HG02852 (cell line): ENCODE measurements at regions not wholly inside any gene's neighbourhood (a gene's known extent, or its start where the extent isn't known, plus 50 kb on each side); places are given as distances from the start of the nearest gene placed in this dataset.
A peak's percentile ranks its signal among the peaks of the same experiment; 100 is the strongest.

ENCODE experiments used
- ATAC-seq: cut with Tn5 transposase; IDR thresholded peaks from one replicate; pipeline ENCODE4 v1.9.1; 2021; ENCODE audit warnings: mild to moderate bottlenecking, moderate library complexity; ENCODE audit not compliant: unreplicated experiment

DNA sequence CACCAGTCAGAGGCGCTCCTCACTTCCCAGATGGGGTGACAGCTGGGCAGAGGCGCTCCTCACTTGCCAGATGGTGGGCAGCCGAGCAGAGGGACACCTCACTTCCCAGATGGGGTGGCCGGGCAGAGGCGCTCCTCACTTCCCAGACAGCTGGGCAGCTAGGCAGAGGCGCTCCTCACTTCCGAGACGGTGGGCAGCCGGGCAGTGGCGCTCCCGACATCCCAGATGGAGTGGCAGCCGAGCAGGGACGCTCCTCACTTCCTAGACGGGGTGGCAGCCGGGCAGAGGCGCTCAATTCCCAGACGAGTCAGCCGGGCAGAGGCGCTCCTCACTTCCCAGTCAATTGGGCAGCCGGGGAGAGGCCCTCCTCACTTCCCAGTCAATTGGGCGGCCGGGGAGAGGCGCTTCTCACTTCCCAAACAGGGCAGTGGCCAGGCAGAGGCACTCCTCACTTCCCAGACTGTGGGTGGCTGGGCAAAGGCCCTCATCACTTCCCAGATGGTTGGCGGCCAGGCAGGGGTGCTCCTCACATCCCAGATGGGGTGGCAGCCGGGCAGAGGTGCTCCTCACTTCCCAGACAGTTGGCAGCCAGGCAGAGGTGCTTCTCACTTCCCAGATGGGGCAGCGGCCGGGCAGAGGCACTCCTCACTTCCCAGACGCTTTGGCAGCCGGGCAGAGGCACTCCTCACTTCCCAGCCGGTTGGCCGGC is 143.8 kb upstream of the ARID2 start:
- ATAC-seq: no peak

DNA sequence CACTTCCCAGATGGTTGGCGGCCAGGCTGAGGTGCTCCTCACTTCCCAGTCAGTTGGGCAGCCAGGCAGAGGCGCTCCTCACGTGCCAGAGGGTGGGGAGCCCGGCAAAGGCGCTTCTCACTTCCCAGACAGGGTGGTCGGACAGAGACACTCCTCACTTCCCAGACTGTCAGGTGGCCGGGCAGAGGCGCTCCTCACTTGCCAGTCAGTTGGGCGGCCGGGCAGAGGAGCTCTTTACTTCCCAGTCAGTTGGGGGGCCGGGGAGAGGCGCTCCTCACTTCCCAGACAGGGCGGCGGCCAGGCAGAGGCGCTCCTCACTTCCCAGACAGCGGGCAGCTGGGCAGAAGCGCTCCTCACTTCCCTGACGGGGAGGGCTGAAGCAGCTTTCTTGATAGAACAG is 143.0 kb upstream of the ARID2 start:
- no peak for ATAC-seq

DNA sequence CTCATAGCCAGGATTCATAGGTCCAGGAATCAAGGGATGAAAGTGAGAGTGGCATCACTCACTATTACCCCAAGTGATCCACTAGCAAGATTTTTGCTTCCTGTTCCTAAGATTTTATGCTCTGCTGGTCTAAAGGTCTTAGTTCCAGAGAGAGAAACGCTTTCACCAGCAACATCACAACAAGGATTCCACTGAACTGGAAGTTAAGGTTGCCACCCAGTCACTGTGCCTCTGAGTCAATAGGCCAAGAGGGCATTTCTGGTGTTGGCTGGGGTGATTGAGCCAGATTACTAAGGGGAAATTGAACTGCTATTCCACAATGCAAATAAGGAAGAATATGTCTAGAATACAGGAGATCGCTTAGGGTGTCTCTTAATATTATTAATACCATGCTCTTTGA is 142.5 kb upstream of the ARID2 start:
- no peak for ATAC-seq

DNA sequence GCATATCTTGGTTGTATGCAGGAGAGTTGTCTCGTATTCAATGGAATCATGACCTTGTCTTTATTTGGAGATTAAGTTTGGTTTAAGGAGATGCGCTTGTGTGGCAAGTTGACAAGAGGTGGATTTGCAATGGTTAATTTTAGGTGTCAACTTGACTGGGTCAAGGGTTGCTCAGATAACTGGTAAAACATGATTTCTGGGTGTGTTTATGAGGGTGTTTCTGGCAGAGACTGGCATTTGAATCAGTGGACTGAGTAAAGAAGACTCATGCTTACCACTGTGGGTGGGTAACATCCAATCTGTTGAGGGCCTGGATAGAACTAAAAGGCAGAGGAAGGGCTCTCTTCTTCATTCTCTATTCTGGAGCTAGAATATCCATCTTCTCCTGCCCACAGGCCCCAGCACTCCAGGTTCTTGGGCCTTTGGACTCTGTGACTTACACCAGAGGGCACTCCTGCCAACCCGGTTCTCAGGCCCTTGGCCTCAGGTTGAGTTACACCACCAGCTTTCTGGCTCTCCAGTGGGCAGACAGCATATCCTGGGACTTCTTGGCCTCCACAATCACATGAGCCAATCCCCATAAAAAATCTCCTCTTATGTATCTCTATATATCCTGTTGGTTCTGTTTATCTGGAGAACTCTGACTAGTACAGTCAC is 141.5 kb upstream of the ARID2 start:
- no peak for ATAC-seq

DNA sequence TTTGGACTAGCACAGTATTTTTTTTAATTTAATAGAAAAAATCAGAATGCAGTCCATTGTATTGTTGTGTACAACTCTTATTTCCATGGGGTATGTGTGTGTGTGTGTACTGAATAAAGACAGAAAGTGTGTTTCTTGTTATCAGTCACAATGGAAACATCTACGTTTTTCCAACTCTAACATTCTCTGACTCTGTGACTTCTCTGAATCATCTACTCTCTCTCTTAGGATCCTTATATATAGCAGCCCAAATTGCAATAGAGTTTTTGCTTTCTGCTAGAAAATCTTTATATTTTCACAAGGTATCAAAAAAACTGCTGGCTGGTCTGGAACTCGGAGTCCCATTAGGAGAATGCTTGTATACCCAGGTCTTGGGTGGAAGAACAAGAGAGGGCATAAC is 138.9 kb upstream of the ARID2 start:
- no peak for ATAC-seq

DNA sequence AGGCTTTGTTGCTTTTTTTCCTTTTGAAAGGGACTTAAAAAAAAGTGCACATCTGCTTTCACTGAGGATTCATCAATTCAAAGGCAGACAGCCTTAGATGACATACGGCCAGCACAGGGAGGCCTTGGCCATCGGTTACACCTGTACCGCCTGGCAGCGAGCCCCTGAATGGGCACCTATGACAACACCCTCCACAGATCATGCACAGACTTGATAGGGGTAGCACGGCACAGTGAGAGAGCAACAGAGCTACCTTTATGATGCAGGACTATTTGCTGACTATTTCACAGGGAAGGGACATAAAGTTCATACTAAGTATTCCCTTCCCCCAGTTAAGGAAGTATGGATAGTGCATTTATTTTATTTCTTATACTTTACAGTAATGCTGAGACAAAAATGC is 137.9 kb upstream of the ARID2 start:
- ATAC-seq: no peak

DNA sequence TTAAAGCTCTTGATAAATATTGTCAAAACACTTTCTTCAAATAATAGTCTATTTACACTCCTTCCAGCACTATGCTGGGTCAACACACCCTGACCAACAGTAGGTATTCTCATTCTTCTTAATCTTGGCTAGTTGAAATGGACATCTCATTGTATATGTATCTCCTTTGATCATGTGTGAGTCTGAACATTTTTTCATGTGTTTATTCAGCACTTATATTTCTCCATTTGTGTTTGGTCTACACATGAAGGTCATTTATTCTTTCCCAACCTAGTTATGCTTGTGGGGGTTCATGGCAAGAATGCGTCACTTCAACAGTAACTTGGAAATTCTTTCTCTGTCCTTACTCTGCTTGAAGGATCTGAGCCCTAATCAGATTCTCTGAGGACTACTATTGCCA is 133.1 kb upstream of the ARID2 start:
- ATAC-seq: no peak

DNA sequence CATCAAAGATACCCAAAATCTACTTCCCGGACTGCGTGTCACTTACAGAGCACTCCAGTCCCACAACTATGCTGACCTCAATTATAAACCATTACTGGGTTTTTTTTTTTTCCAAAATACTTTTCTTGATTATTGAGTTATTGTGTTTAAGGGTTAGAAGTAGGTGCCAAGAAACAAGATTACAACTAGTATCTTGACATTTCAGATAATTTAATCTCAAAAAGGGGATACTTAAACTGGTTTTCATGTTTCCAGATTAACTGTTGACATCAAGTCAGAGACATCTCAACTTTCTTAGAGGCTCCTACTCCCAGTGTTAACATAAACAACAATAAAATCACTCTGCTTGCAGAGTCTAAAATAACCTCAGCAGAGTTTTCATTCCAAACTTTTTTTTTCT is 131.2 kb upstream of the ARID2 start:
- no peak for ATAC-seq

DNA sequence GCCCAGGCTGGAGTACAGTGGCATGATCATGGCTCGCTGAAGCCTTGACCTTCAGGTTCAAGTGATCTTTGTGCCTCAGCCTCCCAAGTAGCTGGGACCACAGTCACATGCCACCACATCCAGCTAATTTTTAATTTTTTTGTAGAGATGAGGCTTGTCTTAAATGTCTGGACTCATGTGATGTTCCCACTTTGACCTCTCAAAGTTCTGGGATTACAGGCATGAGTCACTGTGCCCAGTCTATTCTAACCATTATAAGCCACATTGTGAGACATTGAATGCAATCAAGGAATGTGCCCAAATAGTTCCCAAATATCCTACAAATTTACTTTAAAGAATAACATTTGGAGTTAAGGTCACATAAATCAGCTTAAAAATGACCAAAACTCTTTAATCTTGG is 130.7 kb upstream of the ARID2 start:
- ATAC-seq: no peak

DNA sequence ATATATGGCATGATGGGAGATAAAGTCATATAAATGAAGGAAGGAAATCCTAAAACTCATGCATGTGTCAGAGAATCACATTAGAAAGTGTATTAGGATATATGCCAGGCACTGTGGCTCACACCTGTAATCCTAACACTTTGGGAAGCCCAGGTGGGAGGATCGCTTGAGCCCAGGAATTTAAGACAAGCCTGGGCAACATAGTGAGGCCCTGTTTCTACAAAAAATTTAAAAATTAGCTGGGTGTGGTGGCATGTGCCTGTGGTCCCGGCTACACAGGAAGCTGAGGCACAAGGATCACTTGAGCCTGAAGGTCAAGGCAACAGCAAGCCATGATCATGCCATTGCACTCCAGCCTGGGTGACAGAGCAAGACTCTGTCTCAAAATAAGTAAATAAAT is 130.3 kb upstream of the ARID2 start:
- no peak for ATAC-seq

DNA sequence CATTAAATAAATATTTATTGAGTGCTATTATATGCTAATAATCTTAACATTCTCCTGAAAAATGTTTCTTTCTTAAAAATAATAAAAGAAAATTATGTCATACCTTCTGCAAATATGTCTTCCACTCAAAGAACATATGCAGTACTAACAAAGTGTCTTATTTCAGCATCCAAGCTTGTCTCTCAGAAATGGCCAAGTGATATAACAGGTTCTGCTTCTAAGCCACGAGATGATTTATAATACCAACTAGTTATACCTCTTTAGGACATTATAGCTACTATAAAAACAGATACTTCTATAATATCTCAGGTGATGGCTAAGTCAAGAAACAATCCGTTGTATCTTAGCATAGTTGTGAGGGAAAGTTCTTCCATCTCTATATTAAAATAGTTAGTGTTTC is 128.1 kb upstream of the ARID2 start:
- no peak for ATAC-seq

DNA sequence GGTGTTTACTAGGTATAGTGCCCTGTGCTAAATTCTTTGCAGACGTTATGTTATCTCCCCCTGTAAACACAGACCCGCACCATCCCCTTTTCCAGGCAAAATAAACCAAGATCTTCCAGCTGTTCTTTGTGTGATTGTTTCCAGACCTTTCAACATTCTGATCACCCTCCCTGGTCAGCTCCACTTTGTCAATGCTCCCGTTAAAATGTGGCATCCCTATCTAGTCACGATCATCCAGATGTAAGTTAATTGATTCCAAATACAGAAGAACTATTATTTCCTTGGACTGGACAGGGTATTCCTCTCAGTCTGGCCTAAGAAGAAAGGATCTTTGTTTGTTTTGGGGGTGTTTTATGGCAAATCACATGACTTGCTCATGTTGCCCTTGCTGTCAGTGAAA is 127.6 kb upstream of the ARID2 start:
- ATAC-seq: no peak

DNA sequence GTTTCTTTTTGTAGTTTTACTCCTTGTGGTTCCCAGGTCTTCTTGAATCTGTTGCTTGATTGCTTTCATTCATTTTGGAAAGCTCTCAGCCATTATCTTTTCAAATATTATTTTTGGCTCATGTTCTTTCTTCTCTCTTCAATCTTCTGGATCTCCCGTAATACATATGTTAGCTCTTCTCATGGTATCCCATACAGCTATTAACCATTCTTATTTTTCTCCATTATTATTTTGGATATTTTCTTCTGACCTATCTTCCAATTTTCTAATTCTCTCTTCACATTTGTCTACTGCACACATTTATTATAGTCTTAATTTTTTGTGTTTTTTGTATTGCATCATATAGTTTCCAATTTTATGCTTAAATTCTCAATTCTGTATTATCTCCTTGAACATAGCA is 123.9 kb upstream of the ARID2 start:
- ATAC-seq: no peak

DNA sequence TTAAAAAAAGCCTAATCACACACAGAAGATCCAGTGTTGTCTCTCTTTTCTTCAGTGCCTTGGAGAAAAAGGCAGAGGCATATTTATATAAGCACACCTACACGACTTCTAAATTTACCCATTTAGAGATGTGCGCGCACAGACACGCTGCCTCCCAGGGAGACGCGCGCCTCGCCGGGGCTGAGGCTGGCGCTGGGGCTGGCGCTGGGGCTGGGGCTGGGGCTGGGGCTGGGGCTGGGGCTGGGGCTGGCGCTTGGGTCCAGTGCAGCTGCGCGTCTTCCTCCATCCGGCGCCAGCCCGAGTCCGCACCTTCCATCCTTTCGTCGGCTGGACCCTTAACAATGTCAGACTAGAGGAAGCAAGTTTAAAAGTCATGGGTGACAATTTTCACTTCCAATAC is 118.4 kb upstream of the ARID2 start:
- ATAC-seq: peak; percentile 64

DNA sequence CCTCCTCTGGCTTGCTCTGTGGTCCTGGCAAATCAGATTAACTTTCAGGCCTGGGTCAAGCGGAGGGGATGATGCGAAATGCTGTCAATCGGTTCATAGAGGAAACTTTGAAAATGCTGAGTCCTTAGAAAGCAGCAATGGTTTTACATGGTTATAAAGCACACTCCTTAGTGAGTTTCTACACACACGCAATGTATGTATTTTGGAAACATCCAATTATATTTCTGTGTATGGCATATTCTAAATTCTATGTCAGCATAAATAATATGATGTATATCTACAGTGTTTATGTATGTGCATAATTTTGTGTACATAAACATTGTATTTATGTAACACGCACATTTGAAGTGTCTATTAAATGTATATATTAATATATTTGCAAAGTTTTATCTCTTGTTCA is 118.0 kb upstream of the ARID2 start:
- ATAC-seq: no peak

DNA sequence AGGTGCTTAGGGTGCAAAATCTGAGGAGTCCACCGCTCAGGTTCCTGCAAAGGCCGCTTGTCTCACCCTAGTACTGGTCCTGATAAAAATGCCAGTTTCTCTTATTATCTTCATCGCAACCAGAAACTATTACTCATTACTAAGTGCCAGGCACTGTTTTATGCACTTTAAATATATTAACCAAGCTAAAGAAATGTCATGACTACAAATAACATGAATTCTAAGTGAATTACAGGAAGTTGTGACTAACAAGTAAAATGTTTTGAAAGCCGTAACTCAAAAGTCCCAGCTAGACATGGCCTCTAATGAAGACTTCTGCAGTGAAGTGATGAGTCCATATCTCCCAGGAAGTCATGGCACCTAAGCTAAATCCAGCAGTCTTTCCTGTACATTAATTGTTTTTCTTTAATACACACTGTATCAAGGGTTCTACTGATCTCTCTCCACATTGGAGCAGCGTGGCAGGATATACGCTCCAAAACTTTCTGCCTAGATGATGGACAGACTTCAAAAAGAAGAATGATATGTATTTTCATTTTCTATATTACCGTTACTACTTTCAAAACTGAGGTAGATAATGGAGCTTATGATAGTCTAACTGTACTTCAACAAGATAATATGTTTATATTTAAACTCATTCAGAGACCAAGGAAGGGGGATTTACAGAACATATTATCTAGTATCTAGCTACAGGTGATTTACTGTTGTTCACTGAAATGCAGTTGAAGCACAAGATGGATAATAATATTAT is 117.3 kb upstream of the ARID2 start:
- no peak for ATAC-seq

DNA sequence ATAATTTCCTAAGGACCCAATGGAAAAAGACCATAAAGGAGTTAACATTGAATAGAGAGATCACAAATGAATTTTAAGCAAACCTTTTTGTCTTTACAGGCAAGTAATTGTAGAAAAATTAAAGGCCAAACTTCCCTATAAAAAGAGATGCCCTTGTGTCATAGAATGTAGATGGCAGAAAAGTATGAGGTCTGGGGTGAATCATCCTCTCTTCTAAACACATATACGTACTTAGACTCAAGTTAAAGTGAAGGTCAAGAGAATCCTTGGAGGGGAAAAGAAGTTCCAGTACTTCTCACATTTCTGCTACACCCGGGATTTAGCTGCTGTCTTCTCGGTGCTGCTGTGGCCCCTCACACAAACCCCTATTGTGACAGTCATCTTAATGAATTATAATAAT is 116.2 kb upstream of the ARID2 start:
- ATAC-seq: no peak

DNA sequence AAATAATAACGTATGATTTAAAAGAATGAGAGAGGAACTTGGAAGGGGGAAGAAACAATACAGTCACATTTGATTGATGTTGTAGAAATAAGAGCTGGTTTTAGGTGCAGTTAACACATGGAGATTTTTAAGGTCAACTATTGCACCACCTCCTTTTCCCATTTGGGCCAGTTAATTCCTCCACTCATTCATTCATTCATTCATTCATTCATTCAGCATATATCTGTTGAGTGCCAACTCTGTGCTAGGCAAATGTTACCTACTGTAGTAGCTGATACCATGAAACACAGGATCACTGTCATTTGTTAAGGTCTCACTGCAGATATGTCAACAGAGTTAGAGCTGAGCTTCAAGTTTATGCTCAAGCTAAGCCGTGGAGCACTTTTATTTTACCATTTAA is 115.7 kb upstream of the ARID2 start:
- ATAC-seq: no peak

DNA sequence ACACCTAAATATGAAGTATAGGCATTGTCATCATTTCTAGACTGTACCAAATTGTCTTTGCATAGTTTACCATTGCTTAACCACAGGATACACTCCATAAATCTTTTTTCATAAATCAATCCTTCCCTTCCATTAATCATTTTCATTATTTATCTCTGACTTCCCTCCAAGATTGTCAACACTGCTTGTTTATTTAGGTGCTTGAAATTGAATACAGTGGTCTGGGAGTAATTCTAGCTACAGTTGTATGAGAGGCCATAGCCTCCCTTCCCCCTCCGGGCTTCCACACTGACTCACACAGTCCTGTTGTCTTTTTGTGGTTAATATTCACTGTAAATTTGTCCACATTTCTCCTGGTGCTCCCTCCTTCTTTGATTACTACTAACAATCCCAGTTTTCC is 114.2 kb upstream of the ARID2 start:
- no peak for ATAC-seq

DNA sequence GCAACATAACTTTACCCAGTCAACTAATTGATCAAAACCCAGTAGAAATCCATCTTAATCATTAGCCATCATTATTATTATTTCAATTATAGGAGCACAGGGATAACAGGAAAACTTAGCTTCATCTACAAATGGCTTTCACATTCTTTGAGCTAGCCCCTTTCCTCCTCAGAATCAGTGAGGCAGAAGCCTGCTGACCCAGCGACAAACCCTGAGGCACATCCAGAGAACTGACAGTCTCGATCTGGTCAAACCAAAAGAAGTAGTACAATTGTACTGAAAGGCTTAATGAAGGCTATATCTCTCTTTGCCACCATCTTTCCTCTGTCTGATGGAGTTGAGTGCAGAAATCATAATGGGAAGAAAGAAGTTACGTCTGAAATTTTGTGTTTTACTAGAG is 109.8 kb upstream of the ARID2 start:
- ATAC-seq: no peak

DNA sequence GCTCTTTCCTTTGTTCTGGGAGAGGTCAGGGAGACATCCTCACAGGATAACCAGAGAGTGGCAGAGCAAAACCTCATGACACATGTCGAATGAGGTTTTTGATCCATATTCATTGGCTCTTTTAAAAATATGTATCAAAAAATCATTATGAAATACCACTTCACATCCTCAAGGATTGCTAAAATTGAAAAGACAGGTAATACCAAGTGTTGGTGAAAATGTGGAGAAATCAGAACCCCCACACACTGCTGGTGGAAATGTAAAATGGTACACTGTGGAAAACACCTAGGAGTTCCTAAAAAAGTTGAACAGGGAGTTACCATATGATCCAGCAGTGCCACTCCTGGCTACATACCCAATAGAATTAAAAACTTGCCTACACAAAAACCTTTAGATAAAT is 107.8 kb upstream of the ARID2 start:
- no peak for ATAC-seq

DNA sequence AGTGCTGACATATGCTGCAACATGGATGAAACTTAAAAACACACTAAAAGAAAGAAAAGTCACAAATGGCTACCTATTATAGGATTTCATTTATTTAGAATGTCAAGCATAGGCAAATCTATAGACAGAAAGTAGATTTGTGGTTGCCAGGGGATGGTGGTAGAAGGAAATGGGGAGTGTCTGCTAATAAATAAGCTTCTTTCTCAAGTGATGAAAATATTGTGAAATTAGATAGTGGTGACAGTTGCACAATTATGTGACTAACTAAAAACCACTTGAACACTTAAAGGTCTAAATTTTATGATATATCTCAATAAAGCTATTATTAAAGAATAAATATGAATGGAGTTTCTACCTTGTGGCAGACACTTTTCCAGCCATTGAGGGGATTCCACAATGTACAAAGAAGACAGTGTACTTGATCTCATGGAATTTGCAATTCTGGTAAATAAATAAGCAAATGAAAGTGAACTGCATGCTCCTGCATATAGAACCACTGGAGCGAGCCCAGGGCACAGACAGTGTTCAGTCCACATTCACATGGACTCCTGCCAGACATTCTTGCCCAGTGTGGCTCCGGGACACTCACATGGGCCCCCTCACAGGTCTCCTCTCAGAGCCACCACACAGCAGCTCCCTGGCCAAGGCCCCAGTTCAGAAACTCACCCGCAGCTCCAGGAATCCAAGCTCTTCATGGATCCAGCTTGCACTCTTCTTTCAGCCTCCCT is 107.1 kb upstream of the ARID2 start:
- ATAC-seq: no peak
